Stimulated activated CD8-positive, alpha-beta memory T cell treated with anti-CD3 and anti-CD28 coated beads, Interleukin-4, amount 100 ng/mL, for 1 hour (primary cell): ENCODE measurements at regions not wholly inside any gene's neighbourhood (a gene's known extent, or its start where the extent isn't known, plus 50 kb on each side); places are given as distances from the start of the nearest gene placed in this dataset.

Source experiments
- DNase-seq, 2 donors: peaks; one replicate each; pipeline ENCODE4 v3.0.0-alpha.2; 2020; ENCODE audit warnings: low read depth in 2 of 2, low spot score in 1 of 2

GRCh38 chr1:56395776-56396175 lies 183.6 kb downstream of the PLPP3 start:
- no peak for DNase-seq

DNA sequence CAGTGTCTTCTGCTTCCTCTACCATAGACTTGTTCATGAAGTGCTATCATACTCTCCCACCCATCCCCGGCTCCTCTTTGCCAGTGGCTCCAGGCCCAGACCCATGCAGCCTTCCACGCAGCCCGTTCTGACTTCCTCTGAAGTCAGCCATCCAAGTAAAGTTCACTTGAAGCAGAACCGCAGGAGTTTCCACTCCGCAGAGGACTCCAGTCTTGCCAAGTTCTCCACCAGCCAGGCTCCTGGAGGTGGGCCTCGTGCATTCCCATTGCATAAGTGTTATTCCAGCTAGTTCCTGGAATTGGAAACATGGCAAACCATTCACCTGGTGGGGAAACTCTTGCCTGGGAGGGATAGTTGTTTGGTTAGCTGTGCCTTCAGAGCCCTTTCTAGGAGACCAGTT lies 185.1 kb downstream of the PLPP3 start:
- no peak for DNase-seq

GRCh38 chr1:56390934-56391731 lies 188.2 kb downstream of the PLPP3 start:
- no peak for DNase-seq

GRCh38 chr1:56390232-56390867 lies 189.0 kb downstream of the PLPP3 start:
- no peak for DNase-seq

DNA sequence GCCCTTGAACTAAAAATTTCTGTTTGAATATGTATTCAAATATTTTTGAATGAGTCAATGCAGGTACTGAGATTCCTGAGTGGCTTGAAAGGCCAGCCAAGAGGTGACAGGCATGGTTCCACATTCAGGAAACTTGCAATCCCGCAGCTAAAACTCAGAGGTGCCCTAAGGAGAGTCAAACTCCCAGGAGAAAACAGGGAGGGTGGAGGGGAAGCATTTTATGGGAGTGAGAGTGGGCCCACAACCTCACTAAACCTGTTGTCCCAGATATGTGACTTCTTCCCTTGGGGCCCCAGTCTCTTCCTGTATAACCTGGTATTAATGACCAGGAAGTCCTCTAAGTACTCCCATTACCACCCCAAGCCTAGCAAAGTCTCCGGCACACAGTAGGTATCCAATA lies 189.6 kb downstream of the PLPP3 start:
- DNase-seq: no peak

DNA sequence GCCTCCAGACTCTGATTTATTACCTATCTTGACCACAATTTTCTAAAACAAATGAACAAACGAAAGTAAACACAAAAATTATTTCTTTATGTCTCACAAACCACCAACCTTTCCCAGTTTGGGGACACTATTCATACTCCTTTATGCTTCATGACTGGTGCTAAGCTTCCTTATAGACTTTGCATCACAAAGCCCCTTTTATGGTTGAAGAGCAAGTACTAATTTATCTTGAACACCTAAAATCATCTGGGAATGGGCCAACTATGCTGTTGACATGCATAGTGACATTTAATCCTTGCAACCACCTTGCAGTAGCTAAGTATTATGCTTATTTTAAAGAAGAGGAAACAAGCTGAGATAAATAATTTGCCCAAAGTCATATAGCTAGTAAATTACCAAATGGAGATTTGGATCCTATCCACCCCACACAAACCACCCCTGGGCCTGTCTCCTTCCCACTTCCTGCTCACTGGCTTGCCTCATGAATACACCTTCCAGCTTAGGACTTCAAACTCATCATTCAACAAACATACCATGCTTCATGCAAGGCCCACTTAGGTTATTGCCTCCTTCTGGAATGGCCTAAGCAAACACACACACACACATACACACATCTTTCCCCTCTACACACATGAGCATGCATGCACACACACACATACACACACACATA lies 192.2 kb downstream of the PLPP3 start:
- no peak for DNase-seq

- DNase-seq: no peak
Observed at GRCh38 chr1:56385314-56385713, 194.0 kb downstream of the PLPP3 start.

GRCh38 chr1:56382929-56383328 lies 196.4 kb downstream of the PLPP3 start:
- no peak for DNase-seq

GRCh38 chr1:56380531-56380930 lies 198.8 kb downstream of the PLPP3 start:
- no peak for DNase-seq

DNA sequence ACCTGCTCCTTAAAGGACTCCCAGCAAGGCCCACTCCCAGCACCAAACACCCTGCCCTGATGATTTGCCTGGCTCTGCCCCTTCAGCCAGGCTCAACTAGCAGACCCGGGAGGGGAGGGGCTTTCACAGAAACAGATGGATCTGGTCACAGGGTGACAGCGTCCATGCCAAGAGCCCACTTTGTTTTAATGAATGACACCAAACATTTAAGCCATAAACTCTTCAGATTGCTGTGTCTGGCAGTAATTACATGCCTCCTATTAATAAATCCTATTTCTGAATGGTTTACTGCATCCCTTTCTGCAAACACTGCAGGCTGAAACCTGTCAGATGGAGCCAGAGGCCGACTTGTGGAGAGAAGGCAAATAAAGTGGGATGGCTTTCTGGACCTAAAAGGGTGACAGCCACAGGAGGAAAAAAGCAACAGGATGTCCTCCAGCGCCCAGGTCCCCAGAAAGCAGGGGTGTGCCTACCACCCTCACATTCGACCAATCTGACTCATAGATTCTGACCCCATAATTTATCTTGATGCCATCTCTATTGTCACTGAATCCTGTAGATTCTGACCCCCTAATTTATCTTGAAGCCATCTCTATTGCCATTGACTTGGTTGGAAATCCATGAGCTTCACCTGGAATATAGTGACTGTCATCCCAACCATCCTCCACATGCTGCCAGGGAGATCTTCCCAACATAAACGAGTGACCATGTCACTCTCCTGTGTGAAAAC lies 200.9 kb downstream of the PLPP3 start:
- no peak for DNase-seq

- no peak for DNase-seq
Observed at GRCh38 chr1:56377431-56377830, 201.9 kb downstream of the PLPP3 start.

DNA sequence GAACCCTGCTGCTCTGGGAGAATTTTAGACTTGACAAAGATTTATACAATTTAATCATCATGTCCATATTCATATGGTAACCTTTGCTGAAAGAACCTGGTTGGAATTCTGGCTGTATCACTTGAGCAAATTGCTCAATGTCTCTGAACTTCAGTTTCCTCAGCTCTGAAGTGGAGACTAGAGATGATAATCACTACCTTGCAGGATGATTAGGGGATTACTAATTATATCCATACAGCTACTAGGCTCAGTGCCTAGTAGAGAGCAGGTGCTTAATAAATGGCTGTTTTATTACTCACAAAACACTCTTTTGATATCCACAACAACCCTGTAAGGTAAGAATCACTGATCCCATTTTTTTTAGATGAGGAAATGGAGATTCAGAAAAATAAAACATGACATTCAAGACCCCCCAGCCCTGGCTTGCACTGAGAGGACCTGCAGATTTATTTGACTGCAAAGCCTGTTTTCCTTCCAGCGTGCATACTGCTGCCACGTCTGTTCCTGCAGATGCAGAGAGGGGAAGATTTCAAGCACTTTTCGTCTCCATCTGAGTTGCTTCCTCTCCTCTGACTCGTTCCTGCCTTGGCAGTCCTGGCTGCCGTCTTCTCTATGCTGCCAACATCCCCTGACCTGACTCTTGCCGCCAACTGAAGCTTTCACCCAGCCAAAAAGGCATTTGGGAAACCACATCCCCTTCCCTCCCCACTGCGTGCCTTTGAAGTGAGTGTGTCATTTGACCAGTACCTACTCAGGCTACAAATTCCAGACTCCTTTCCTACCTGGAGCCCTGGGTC lies 203.0 kb downstream of the PLPP3 start:
- DNase-seq: no peak

DNA sequence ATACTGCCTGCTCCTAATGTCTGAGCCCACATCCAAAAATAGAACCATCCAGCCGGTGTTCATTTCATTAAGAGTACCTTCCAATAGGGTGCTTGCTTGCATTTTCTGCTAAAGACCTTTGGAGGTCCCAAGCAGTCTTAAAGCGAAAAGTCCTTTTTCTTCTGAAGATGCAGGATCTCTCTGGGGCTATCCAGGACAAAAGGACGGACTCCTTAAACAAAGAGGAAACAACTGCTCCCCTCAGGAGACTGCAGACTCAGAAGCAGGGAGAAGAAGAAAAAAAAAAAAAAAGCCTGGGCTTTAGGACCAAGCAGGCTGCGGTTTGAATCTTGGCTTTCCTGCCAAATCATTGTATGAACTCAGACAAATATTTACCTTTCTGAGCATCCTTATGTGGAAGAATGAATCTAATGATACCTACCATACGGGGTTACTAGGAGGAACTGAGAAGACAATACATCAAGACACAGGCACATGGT lies 204.0 kb downstream of the PLPP3 start:
- no peak for DNase-seq

GRCh38 chr1:56374026-56374974 lies 205.1 kb downstream of the PLPP3 start:
- DNase-seq: no peak

GRCh38 chr1:56370513-56370912 lies 208.8 kb downstream of the PLPP3 start:
- DNase-seq: no peak

GRCh38 chr1:56363007-56363770 lies 216.2 kb downstream of the PLPP3 start:
- no peak for DNase-seq

- DNase-seq: no peak
Observed at GRCh38 chr1:56360021-56360420, 219.3 kb downstream of the PLPP3 start.

- no peak for DNase-seq
Observed at GRCh38 chr1:56359056-56359455, 220.3 kb downstream of the PLPP3 start.
